ENCODE measurements at regions not wholly inside any gene's neighbourhood (a gene's known extent, or its start where the extent isn't known, plus 50 kb on each side); places are given as distances from the start of the nearest gene placed in this dataset.

- DNase-seq = no peak
Measured at GRCh38 chr13:30026909-30027308, 176.5 kb upstream of the UBL3 start.

DNA sequence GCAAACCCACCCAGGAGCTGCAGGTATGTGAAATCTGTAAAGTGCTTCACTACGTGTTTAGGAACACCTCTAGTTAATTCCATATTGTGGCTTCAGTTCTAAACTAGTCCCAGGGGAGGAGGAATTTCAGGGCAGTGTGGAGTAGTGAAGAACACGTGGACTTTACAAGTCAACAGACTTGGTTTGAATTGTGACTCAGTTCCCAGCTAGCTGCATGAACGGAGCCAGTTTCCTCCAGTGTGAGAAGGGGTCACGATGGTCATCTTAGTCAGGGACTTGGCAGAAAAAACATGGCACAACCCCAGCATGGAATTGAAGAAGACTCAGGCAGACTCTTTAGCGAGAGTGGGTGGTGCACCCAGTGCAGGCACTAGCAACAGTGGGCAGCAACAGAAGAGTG lies 175.7 kb upstream of the UBL3 start:
- DNase-seq = no peak

GRCh38 chr13:30025351-30025750 lies 174.9 kb upstream of the UBL3 start:
- DNase-seq = no peak

- DNase-seq = no peak
Measured at GRCh38 chr13:30024125-30024865, 173.9 kb upstream of the UBL3 start.

DNA sequence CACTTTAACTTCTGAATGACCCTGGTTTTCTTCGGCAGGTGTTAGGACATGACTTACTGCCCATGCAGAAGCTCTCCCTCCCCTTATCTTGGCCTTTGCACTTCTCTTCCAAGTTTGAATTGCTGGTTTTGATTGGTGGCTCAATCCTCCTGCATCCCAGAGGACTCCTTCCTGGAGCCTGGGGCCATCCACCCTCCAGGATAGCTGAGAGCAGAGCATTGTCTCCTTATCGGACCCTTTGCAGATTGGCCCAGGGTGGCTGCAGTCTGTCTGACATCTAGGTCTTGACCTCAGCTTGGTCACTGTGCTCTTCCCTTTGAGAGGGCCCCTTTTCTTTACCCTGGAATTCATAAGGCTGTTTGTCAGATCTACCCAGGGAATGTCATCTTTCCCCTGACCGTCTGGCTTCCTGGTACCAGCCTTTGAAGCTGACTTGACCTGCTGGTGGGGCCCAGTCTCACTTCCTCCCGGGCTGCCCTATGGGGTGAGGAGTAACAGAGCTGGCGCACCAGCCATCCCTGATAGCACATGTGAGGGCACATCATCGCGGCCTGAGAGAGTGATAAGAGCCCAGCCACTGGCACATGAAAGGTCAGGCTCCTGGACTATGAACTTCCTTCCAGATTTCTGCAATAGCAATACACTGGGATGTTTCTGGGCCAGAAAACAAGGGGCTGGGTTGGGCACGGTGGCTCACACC lies 172.9 kb upstream of the UBL3 start:
- DNase-seq = no peak

- no peak for DNase-seq
Measured at GRCh38 chr13:30022796-30023195, 172.4 kb upstream of the UBL3 start.

- no peak for DNase-seq
Measured at GRCh38 chr13:30022256-30022655, 171.8 kb upstream of the UBL3 start.

- DNase-seq = no peak
Measured at GRCh38 chr13:30021611-30022010, 171.2 kb upstream of the UBL3 start.

GRCh38 chr13:30020726-30021312 lies 170.4 kb upstream of the UBL3 start:
- DNase-seq = no peak

DNA sequence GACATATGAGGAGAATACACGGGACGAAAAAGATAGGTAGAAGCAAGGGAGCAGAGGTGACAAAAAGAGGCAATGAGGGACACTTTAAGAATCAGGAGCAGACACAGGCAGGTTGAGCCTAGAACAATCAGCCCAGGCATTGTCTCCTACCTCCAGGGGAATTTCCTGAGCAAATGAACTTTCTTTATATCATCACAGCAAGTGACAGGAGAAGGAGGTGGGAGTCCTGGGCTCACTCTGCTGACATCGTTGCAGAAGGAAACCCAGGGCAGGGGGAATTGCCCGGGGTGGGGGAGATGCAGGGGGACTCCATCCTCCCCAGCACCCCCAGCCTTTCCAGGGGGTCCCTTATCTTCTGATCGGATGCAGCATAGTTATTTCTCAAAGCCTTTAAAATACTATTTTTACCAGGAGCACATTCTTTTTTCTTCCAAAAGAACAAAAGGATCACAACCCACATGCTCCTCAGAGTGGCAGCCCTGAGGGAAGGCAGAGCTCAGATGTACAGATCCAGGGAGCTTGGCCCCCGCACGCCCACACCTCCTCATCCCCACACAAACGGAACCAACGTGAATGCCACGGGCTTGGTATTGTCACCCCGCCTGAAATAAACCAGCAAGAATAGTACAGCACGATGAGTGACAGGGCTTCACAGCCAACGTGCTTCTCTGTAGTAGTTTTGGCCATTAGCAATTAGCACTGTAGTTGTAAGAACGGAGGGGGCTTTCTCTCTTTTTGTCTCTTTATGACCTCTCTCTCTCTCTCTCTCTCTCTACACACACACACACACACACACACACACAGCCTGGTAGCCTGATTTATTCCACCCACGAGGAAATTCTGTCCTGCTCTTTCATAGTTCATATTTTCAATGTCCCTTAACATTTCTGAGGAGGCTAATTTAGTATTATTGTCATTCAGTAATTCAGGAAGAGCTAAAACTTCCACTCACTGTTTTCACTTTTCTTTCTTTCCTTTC lies 169.5 kb upstream of the UBL3 start:
- DNase-seq = no peak

- DNase-seq = no peak
Measured at GRCh38 chr13:30017880-30018279, 167.5 kb upstream of the UBL3 start.

- no peak for DNase-seq
Measured at GRCh38 chr13:30016398-30016797, 166.0 kb upstream of the UBL3 start.

DNA sequence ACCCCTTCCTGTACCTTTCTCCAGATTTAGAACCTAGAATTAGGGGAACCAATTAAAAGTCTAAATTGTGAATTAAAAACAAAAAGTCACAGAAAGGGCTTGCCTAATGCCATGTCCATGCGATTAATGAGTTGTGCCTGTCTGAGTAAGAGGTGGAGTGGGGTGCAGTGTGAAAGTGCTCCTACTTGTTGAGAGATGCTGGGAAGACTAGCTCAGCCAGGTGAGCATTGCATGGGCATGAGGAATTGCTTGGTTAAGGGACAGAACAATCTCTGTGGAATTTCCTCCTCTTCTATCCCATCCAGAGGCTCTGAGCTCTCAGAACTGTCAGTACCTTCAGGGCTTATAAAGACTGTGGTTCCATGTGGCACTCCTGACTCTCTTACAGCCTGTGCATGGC lies 159.0 kb upstream of the UBL3 start:
- DNase-seq = no peak

- DNase-seq = no peak
Measured at GRCh38 chr13:30006246-30006645, 155.8 kb upstream of the UBL3 start.

DNA sequence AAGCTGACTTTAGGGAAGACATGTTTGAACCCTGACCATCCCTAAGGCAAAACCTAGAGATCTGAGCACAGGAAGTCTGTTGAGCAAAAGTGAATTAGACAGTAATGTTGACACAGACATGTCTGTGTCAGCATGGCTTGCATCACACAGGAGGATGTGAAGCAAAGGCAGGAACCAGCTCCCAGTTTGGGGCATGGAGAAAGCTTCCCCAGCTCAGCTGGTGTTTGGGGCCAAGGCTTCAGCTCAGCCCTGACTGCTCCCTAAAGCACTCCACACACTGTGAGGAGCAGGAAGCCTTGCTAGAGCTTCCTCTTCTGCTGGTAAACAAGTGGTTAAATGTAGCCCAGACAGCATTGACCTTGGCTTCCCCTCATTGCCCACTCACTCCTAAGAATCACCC lies 153.8 kb upstream of the UBL3 start:
- no peak for DNase-seq

- no peak for DNase-seq
Measured at GRCh38 chr13:30002577-30002976, 152.2 kb upstream of the UBL3 start.

DNA sequence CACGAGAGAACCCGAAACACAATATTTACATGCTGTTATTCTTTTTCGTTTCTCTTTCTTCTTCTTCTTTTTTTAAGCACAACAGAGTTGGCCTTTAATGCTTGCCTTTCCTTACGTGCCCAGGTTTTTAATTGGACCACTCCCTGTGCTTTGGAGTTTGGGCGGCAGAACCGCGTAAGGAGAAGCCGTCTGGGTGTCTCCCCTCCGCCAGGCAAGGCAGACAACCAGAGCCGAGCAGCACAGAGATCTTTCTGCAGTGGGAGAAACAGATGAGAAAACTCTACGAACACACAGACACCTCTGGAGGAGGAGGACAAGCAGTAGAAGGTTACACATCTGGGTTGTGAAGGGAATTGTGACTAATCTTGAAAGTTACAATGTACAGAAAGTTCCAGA lies 150.0 kb upstream of the UBL3 start:
- no peak for DNase-seq

DNA sequence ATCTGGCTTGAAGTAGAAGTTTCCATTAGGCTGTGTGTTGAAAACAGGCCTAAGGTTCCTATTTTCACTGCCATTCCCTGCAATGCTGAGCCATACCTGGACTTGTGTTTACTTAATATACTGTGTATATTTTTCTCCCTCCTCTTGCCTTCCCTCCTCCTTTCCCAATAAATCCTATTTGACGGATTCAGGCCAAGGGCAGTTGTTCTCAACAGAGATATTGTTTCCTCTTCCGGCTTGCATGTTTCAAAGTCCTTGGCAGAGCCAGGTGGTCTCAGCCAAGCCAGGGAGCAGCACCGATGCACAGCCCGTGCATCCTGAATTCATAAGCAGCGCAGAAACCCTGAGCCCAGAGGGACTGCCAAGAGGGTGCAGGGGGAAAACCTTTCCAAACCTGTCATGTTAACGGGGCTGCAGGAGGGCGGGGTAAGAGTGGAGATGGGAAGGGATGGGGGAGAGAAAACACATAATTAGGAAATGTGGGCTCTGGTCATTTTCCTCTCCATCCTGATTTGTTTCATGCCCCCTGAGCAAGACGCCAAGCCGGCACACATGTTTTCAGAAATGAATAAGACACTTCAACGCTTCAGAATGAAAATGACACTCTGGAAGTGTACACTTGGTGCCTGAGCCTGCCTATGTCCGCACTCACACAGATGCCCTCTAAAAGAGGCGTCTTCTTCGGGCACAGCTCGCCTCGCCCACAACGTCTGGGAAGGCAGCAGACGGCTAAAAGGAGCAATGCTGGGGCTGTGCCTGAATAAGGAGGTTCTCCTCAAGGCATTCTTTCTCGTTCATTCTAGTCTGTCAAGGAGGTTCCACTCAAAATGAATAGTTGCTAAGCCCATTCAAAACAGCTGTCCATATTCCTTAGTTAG lies 149.3 kb upstream of the UBL3 start:
- no peak for DNase-seq

- no peak for DNase-seq
Measured at GRCh38 chr13:29996316-29996715, 145.9 kb upstream of the UBL3 start.

DNA sequence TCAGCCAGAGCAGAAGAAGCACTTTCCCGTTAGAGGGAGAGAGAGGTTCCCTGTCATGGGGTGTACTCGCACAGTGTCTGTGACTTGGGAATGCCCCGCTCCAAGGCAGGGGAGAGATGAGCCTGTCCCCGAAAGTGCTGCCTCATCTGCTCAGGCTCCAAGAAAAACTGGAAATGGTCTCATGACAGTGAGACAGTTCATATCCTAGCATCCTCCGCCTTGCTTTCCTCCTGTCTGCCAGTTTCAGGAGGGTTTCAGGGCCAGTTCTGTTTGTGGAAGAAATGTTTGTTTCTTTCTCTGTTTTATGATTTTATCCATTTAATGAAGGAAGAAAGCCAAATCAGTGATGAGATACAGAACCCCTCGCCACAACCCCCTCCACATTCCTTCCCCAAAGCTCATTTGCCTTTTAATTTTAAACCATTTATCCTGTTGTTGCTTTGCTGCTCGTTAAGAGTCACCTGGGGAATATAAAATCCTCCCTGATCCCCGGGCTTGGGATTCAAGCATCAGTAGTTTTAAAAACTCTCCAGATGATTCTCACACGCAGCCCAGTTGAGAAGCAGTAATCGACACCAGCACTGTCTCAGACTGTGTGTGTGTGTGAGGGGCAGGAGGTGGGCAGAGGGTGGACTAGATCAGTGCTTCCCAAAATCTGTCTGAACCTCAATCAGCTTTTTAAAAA lies 144.6 kb upstream of the UBL3 start:
- DNase-seq = no peak

DNA sequence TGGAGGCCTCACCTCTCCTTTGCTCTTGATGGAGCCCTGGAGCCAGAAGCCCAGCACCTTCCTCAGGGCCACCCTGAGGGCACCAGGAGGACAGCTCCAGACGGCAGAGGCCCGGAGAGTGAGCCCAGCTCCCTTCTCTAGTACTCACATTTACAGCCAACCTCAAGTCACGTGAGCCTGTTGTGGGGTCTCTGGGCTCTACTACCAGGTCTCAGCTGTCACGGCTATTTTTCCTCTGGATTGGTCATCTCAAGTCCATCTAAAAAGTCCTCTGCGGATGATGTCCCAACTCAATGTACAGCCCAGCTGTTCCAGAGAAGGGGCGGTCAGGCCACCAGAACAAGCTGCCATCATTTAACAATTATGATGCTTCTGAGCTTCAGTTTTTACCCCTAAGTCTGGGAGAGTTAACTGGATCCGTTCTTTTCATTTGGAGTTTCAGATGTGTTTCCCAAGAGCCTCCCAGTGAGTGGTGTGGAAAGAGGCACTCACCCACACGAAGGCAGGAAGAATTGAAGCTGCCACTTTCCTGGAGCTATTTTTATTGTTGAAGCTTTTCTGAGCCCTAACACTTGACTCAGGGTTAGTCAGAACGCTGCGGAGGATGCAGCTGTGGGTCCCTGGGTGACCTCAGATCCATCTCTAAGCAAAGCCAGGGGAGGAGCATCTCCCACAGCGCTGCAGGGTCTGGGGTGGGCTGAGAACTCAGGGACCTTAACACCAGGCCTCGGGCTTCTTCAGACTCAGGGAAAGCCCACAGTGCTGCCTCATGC lies 143.5 kb upstream of the UBL3 start:
- no peak for DNase-seq

Measured in bone marrow (tissue), 2 donors.